Skeletal muscle satellite cell (primary cell): ENCODE measurements at regions not wholly inside any gene's neighbourhood (a gene's known extent, or its start where the extent isn't known, plus 50 kb on each side); places are given as distances from the start of the nearest gene placed in this dataset.

Source experiments
- H3K27me3 ChIP-seq: 2 replicates; pipeline ENCODE4 v1.7.0; 2013; ENCODE audit warnings: low read length; ENCODE audit not compliant: control insufficient read depth, insufficient read depth
- H3K36me3 ChIP-seq: 2 replicates; pipeline ENCODE4 v1.7.0; 2013; ENCODE audit warnings: mild to moderate bottlenecking, control low read depth, low read length; ENCODE audit not compliant: insufficient read depth
- H3K4me1 ChIP-seq: 2 replicates; pipeline ENCODE4 v1.7.0; 2013; ENCODE audit warnings: low read length; ENCODE audit not compliant: control insufficient read depth, insufficient read depth
- H3K4me2 ChIP-seq: 2 replicates; pipeline ENCODE4 v1.7.0; 2013; ENCODE audit warnings: mild to moderate bottlenecking, low read length
- H3K4me3 ChIP-seq: 2 replicates; pipeline ENCODE4 v1.7.0; 2013; ENCODE audit warnings: low read length
- H3K9ac ChIP-seq: 2 replicates; pipeline ENCODE4 v1.7.0; 2013; ENCODE audit warnings: mild to moderate bottlenecking, low read depth, low read length, moderate library complexity
- H3K9me3 ChIP-seq: replicated peaks from 2 replicates; pipeline ENCODE4 v1.7.0; 2013; ENCODE audit warnings: mild to moderate bottlenecking, control low read depth, low read length

GRCh38 chr3:176571926-176572325 is 625.4 kb downstream of the TBL1XR1 start:
- H3K4me2 ChIP-seq, result no peak overlapping the region
- no peak overlapping the region for H3K9ac ChIP-seq
- H3K4me3 ChIP-seq, result no peak overlapping the region
- no peaks in the 10 kb centered on the region for H3K9me3 ChIP-seq
- H3K27me3 ChIP-seq, result no peaks in the 10 kb centered on the region
- peaks cover 13% of the 10 kb centered on the region for H3K4me1 ChIP-seq
- no peaks in the 10 kb centered on the region for H3K36me3 ChIP-seq

DNA sequence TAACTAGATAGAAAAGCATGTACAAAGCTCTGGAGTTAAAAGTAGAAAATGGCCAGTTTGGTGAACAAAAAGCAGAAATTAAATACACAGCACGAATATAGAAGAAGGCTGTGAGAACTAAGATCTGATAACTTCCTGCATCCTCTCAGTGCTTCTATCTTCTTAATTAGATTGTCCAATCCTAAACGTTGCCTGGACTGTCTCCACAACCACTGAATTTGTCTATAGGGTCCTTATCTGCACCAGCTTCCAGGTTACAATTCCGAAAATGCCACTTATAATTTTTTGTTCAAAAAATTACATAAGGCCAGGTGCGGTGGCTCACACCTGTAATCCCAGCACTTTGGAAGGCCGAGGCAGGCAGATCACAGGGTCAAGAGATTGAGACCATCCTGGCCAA is 626.3 kb downstream of the TBL1XR1 start:
- no peak overlapping the region for H3K4me3 ChIP-seq
- no peaks in the 10 kb centered on the region for H3K9me3 ChIP-seq
- no peak overlapping the region for H3K4me2 ChIP-seq
- peaks cover 13% of the 10 kb centered on the region for H3K4me1 ChIP-seq
- H3K27me3 ChIP-seq, result no peaks in the 10 kb centered on the region
- H3K9ac ChIP-seq, result no peak overlapping the region
- no peaks in the 10 kb centered on the region for H3K36me3 ChIP-seq

DNA sequence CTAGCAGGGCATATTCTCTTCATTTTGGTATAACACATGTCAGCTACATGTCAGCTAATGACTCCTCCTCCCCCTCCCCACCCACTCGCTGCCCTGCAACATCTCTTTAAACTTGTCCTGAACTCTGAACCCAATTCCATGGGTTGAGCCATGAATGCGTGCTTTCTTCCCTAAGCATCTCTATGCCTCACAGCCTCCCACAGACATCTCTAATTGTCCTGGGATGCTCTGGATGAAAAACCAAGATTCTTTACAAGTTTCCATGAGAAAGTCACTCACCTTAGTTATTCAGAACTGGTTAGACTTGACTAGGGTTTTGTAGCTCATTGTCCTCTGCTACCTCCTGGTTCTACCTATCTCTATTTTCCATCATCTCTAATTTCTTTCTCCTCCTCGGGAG is 629.1 kb downstream of the TBL1XR1 start:
- no peaks in the 10 kb centered on the region for H3K4me1 ChIP-seq
- no peak overlapping the region for H3K9ac ChIP-seq
- H3K27me3 ChIP-seq, result no peaks in the 10 kb centered on the region
- no peak overlapping the region for H3K4me3 ChIP-seq
- no peak overlapping the region for H3K4me2 ChIP-seq
- no peaks in the 10 kb centered on the region for H3K36me3 ChIP-seq
- no peaks in the 10 kb centered on the region for H3K9me3 ChIP-seq

GRCh38 chr3:176566757-176567156 is 630.5 kb downstream of the TBL1XR1 start:
- no peak overlapping the region for H3K4me2 ChIP-seq
- H3K27me3 ChIP-seq, result no peaks in the 10 kb centered on the region
- H3K4me3 ChIP-seq, result no peak overlapping the region
- no peaks in the 10 kb centered on the region for H3K4me1 ChIP-seq
- H3K36me3 ChIP-seq, result no peaks in the 10 kb centered on the region
- H3K9me3 ChIP-seq, result no peaks in the 10 kb centered on the region
- H3K9ac ChIP-seq, result no peak overlapping the region

DNA sequence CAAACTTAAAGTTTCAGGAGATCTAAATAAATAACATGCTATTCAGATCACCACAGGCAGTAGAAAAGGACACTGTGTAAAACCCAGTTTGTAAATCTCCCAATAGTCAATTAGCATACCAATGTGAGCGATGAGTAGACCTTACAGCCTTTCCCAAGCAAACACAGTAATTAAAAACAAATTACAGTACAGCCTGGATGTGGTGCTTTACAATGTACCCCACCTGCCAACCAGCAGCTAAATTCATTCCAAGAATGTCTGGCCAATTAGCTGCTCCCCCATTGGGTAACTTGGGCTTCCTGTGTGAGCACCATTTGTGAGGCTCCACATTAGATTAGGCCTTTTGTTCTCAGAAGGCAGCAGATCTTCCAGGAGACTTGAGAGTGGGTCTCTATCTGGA is 635.0 kb downstream of the TBL1XR1 start:
- Histone ChIP-seq H3K9ac (no peak overlapping the region), H3K4me1 (no peaks in the 10 kb centered on the region), H3K4me2 (no peak overlapping the region), H3K9me3 (no peaks in the 10 kb centered on the region), H3K27me3 (no peaks in the 10 kb centered on the region), H3K36me3 (no peaks in the 10 kb centered on the region), H3K4me3 (no peak overlapping the region)

DNA sequence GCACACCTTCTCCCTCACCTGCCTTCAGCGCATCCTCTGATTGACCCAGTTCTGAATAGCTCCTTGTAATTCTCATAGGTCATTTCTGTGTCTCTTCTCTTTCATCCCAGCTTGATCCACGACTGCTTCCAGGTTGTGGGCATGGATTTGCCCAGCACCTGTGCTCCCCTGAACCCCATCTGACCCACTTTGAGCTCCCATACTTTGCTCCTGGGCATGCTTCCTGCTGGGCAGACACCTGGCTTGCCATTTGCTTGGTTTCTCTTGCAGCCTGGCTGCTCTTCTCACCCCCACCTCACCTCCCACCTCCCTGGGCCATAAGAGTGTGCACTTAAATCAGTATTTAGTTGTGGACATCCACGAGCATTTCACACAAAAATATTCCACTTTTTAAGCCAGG is 635.5 kb downstream of the TBL1XR1 start:
- Histone ChIP-seq H3K4me2 (no peak overlapping the region), H3K9ac (no peak overlapping the region), H3K9me3 (no peaks in the 10 kb centered on the region), H3K4me1 (no peaks in the 10 kb centered on the region), H3K36me3 (no peaks in the 10 kb centered on the region), H3K27me3 (no peaks in the 10 kb centered on the region), H3K4me3 (no peak overlapping the region)

GRCh38 chr3:176554791-176555654 is 642.3 kb downstream of the TBL1XR1 start:
- no peak overlapping the region for H3K4me2 ChIP-seq
- H3K9ac ChIP-seq, result no peak overlapping the region
- H3K4me1 ChIP-seq, result no peaks in the 10 kb centered on the region
- no peak overlapping the region for H3K4me3 ChIP-seq
- no peaks in the 10 kb centered on the region for H3K36me3 ChIP-seq
- no peaks in the 10 kb centered on the region for H3K27me3 ChIP-seq
- H3K9me3 ChIP-seq, result no peaks in the 10 kb centered on the region

DNA sequence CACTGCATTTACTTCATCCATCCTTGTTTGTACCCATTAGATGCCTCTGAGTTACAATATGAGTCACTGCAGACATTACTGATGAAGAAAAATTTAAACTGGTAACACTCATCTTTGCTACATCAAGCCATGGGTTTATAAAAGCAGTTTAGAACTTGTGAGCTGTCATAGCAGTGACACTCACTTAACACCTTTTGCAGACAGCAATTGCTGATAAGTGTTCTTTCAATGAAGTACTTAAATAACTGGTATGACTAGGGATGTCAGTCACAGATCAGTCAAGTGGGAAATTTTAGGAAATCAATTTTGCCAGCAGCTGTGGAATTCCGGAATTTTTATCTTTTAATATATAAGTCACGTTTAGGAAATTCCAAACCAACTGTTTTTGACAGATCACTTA is 643.0 kb downstream of the TBL1XR1 start:
- no peaks in the 10 kb centered on the region for H3K9me3 ChIP-seq
- H3K4me1 ChIP-seq, result no peaks in the 10 kb centered on the region
- H3K9ac ChIP-seq, result no peak overlapping the region
- H3K36me3 ChIP-seq, result no peaks in the 10 kb centered on the region
- H3K27me3 ChIP-seq, result no peaks in the 10 kb centered on the region
- no peak overlapping the region for H3K4me3 ChIP-seq
- H3K4me2 ChIP-seq, result no peak overlapping the region

DNA sequence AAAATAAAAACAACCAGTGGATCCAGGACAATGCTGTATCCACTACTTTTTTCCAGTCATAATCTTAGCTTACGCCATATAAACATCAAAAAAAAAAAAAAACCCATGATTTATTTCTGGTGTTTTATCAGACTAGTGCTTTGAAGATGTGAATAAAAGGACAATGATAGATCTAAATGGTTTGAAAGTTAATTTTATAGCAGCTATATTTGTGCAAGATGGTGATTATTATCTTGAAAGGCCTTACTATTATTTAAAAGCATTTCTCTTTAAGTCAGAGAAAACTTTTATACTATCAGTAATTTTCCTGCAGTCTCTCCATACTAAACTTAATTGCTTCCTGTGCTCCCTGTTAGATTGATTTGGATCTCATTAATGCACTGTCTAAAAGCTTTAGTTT is 670.3 kb downstream of the TBL1XR1 start:
- H3K9ac ChIP-seq, result no peak overlapping the region
- H3K4me3 ChIP-seq, result no peak overlapping the region
- no peaks in the 10 kb centered on the region for H3K9me3 ChIP-seq
- H3K36me3 ChIP-seq, result no peaks in the 10 kb centered on the region
- no peaks in the 10 kb centered on the region for H3K27me3 ChIP-seq
- peaks cover 3% of the 10 kb centered on the region for H3K4me1 ChIP-seq
- no peak overlapping the region for H3K4me2 ChIP-seq

DNA sequence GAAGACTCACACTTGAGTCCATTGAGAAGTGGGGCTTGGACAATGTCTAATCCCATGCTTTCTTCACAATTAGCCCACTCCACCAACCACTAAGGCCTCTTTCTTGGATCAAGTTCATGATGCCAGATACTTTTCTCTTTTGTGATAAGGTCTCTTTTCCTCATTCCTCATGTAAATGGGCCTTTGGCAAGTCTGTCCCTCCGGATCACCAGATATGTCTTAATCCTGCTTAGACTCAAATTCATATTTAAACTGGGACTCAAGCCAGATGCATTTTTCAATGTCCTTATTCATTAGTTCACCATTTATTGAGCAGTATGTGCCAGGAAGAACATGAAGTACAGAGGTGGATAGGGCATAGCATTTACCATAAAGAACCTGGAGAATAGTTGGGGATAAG is 671.1 kb downstream of the TBL1XR1 start:
- Histone ChIP-seq H3K36me3 (no peaks in the 10 kb centered on the region), H3K4me1 (peaks cover 7% of the 10 kb centered on the region), H3K4me2 (no peak overlapping the region), H3K9me3 (no peaks in the 10 kb centered on the region), H3K27me3 (no peaks in the 10 kb centered on the region), H3K4me3 (no peak overlapping the region), H3K9ac (no peak overlapping the region)

DNA sequence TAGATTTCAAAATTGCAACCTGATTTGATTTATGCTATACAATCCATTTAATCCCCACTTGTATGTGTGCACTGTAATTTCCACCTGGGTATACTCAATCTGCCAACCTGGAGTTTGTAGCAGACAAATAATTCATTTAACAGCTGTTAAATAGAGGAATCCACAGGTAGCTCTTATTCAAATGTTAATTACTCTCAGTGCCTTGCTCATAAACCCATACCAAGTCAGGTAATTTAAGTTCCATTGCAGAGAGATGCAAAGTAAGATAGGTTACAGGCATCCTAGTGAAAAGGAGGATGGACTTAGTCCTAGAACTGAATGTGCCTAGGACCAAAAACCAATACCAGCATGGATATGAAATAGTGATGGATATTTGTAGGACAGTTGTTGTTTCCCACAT is 674.2 kb downstream of the TBL1XR1 start:
- H3K4me1 ChIP-seq, result peaks cover 7% of the 10 kb centered on the region
- H3K27me3 ChIP-seq, result no peaks in the 10 kb centered on the region
- no peak overlapping the region for H3K9ac ChIP-seq
- H3K36me3 ChIP-seq, result no peaks in the 10 kb centered on the region
- H3K4me2 ChIP-seq, result no peak overlapping the region
- no peaks in the 10 kb centered on the region for H3K9me3 ChIP-seq
- no peak overlapping the region for H3K4me3 ChIP-seq

DNA sequence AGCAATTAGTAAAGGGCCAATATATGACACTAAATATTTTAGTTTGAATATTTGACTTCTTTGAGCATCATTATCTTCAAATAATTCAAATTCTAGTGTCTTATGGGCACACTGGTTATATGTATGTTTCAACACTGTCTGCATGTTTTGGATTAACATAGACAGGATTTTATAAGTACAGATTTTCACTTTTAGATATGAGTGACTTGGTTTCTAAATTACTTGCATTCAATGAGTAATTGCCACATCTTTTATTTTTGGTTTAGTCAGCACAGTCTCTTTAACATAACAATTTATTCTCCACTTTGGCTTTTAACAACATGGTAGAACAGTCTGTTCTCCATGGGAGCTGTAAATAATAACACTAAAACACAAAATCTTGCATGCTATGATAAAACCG is 674.8 kb downstream of the TBL1XR1 start:
- Histone ChIP-seq H3K4me1 (peaks cover 7% of the 10 kb centered on the region), H3K9ac (no peak overlapping the region), H3K36me3 (no peaks in the 10 kb centered on the region), H3K27me3 (no peaks in the 10 kb centered on the region), H3K4me2 (no peak overlapping the region), H3K4me3 (no peak overlapping the region), H3K9me3 (no peaks in the 10 kb centered on the region)
